ENCODE measurements at regions not wholly inside any gene's neighbourhood (a gene's known extent, or its start where the extent isn't known, plus 50 kb on each side); places are given as distances from the start of the nearest gene placed in this dataset.

DNA sequence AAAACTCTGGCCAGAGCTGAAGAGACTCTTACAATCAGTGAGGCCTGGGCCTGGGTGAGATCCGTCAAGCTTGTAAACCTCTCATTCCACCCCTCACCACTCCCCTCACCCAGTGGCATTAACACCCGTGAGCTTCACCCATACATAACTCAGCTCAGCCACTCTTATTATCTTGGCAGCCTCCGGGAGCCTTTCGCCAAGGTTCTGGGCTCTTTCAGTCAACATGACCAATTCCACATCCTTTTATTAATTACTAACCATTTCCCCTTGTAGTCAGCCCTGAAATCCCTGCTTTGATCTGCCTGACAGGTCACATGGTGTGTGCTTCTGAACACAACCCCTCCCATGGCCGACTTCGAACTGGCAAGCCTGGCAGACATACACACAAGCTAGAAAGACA is 134.8 kb downstream of the SETD4 start:
- TF ChIP-seq, protein P1, sequence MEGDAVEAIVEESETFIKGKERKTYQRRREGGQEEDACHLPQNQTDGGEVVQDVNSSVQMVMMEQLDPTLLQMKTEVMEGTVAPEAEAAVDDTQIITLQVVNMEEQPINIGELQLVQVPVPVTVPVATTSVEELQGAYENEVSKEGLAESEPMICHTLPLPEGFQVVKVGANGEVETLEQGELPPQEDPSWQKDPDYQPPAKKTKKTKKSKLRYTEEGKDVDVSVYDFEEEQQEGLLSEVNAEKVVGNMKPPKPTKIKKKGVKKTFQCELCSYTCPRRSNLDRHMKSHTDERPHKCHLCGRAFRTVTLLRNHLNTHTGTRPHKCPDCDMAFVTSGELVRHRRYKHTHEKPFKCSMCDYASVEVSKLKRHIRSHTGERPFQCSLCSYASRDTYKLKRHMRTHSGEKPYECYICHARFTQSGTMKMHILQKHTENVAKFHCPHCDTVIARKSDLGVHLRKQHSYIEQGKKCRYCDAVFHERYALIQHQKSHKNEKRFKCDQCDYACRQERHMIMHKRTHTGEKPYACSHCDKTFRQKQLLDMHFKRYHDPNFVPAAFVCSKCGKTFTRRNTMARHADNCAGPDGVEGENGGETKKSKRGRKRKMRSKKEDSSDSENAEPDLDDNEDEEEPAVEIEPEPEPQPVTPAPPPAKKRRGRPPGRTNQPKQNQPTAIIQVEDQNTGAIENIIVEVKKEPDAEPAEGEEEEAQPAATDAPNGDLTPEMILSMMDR (IDR thresholded peaks at IDR 0.05) = no peak
- TF ChIP-seq POLR2AphosphoS5 (IDR thresholded peaks at IDR 0.05; ENCODE audit: low read depth, low read length) = no peak

Data from SK-N-SH (cell line).